HG02678 (cell line): ENCODE measurements at regions not wholly inside any gene's neighbourhood (a gene's known extent, or its start where the extent isn't known, plus 50 kb on each side); places are given as distances from the start of the nearest gene placed in this dataset.

Experiments used
- ATAC-seq: cut with Tn5 transposase; IDR thresholded peaks from one replicate; pipeline ENCODE4 v1.9.1; 2021; ENCODE audit warnings: mild to moderate bottlenecking, moderate library complexity; ENCODE audit not compliant: unreplicated experiment

- no peak for ATAC-seq
These were observed 268.7 kb downstream of the MZT1 start for GRCh38 chr13:72458701-72459100.

GRCh38 chr13:72457151-72457550 is 270.3 kb downstream of the MZT1 start:
- ATAC-seq, result no peak

DNA sequence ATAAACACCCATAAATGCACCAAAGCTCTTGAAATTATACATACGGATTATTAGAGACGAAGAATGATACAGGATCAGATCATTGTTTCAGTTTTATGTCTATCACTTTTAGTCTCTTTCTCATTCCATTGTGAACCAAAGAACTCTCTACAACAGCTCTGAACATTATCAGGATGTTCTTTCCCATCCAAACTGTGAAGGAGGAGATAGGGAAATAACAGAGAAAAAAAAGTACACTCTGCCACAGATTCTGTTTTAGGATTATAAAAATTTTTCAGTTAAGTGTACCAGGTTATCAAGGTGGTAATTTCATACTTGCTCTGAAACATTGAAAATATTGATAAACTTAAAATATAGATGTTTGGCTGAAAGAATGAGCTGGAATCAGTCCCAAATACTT is 270.9 kb downstream of the MZT1 start:
- no peak for ATAC-seq

GRCh38 chr13:72453161-72453560 is 274.3 kb downstream of the MZT1 start:
- ATAC-seq, result no peak

GRCh38 chr13:72448082-72448481 is 279.3 kb downstream of the MZT1 start:
- ATAC-seq, result no peak

DNA sequence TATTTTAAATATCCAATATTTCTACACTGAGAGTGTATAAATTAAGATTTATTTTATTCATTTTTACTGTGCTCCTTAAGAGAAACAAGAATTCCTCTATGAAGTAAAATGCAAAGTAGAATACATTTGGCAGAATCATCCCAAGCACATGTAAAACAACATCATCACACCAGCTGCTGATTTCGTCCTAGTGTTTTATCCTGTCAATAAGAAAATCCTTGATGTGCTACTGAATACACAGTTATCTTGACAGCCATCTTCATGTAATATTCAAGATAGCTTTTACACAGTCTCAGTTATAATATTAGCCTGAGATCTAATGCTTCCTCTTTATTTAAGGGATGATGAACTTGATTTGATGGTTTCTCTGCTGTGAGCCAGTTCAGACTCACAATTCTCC is 282.4 kb downstream of the MZT1 start:
- no peak for ATAC-seq

DNA sequence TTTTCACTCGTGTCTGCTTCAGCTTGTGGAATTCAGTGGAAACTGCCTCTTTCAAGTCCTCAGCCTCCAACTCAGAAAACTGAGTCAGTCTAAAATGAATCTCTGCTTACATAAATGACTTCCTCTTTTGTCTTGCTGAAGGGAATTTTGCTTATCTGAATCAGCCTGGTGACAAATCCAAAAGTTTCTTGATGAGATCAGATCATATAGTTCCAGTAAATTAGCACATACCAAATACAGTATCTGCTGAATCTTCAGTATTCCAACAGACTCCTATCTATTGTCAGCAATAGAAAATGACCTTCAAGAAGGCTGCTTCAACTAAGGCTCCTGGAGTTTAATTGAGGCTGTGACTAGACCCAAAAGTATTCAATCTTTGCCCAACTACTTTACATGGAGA is 290.0 kb downstream of the MZT1 start:
- ATAC-seq, result no peak

GRCh38 chr13:72435251-72435650 is 292.2 kb downstream of the MZT1 start:
- ATAC-seq, result no peak

DNA sequence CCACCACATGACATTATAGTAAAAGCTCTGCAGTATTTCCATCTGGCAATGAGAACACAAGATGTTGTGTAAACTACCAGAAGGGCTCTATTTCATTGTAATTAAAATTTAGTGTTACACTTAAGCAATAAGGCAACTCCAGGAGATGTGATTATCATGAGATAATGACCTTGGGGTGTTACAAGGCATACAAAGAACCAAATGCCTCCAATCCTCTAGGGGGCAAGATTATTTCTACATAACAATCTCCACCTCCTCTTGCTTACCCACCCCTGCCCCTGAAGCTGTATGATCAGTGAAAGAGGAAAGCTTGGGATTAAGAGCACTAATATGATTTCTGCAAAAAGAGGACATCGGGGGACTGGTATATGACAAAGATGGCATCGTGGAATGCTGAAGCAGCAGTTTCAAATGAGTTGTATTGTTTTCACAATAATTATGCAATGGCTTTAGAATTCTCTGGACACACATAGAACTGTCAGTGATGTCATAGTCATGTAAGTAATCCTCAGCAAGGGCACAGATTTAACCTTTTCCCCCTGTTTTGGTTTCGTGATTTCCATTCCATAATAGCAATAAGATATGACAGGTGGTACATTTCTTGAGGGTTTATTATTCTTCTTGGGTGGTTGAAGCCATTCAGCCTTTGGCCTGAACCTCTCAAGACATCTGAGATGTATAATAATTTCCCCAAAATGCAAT is 295.3 kb downstream of the MZT1 start:
- no peak for ATAC-seq

DNA sequence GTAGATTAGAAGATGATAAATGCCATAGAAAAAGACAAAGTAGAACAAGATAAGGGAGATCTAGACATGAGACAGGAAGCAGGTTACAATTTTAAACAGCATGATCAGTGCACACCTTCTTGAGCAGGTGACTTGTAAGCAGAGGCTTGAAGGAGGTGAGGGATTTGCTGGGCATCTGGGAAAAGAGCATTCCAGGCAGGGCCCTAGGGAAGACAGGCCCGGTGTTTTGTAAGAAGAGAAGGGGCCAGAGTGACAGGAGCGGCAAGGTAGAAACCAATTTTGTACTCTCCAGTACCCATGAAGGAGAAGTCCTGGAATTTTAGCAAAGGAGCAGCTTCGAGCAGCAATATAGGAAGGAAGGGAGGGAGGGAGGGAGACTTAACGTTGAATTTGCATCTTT is 296.5 kb downstream of the MZT1 start:
- no peak for ATAC-seq

- ATAC-seq, result no peak
These were observed 299.5 kb downstream of the MZT1 start for GRCh38 chr13:72427757-72428528.

- ATAC-seq, result no peak
These were observed 303.4 kb downstream of the MZT1 start for GRCh38 chr13:72424059-72424458.

DNA sequence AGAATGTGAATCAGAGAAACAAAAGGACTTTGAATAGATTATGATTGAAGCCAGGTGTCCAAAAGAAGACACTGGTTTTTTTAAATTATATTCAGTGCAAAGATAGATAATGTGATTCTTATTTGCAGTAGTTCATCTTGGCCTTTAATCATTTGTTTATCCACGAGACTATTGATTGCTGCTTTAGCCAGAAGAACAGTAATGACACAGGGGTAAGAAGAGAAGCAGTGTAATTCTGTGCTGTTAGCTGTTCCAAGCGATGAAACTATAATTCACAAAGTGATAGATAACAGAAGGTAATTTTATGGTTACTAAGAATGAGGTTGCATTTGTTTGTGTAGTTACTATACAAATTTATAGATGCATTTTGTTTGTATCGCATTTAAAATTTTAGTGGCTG is 311.6 kb downstream of the MZT1 start:
- ATAC-seq, result no peak

DNA sequence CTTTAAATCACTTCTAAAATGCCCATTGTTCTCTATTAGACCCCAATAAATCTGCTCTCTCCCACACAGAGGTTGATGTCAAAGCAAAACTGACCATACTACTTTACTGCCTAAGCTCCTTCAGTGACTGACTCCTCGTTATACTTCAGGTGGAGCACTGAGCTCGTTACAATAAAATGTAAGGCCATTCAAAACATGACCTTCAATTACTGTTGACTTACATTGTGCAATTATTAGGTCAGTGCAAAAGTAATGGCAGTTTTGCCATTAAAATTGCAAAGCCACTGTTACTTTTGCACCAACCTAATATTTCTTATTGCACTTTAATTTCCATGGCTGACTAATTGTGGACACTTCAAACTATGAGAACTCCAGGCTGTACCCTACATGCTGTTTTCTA is 314.9 kb downstream of the MZT1 start:
- no peak for ATAC-seq

DNA sequence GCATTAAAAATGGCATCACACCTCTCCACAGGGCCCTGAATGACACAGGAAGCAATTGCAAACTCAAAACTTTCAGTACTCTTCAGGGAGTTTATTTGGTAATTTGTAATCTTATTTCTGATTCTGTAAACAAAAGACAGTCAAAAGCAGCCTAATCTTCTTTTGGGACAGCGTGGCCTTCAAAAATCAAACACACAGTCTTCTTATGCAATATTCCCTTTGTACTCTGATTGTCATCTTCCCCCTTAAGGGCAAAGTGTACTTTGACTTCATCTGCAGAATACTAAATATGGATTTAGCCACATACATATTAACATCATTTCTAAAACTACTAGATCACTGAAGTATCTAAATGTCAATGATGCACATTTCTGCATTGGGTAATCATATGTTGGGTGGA is 322.0 kb downstream of the MZT1 start:
- ATAC-seq, result no peak

DNA sequence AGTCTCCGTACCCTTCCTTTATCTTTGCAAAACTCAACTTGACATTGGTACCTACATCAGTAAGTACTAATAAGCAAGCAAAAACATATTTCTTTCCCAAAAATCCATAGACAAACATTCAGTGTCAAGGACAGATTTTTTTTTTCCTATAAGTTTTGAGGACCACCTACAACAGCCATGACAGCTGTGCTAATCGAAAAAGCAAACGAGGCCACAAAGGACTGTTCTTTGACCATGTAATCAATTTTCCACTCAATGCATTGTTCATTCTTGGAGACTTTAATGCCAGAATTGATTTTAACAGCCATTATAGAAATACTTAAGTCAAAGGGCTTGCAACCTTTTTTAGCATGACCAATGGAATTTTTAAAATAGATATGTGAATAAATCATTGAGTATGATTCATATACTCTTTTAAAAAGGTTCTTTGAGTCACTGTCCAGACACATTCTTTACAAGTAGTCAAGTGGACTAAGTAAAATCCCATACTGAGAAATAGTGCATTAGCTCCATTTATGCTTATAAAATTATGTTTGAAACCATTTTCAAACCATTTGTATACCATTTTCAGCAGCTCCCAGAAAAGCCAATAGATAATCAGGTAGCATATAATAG is 323.9 kb downstream of the MZT1 start:
- ATAC-seq, result no peak

GRCh38 chr13:72400856-72401255 is 326.6 kb downstream of the MZT1 start:
- ATAC-seq, result no peak

DNA sequence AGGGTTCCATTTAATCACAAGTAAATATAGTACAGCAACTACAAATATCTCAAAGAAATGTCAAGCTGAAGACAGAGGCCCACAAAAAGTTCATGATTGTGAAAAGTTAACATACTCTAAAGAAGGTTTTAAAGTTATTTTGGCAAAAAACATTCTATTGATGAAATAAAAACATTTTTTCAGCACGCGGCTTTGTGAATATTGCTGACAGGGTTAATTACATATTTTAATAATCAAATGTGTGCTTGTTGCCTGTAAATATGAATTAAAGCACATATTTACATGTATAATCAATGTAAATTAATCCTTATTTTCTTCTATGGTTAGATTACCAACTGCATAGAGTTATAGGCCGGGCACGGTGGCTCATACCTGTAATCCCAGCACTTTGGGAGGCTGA is 328.1 kb downstream of the MZT1 start:
- ATAC-seq, result no peak

- no peak for ATAC-seq
These were observed 330.2 kb downstream of the MZT1 start for GRCh38 chr13:72397265-72397664.

DNA sequence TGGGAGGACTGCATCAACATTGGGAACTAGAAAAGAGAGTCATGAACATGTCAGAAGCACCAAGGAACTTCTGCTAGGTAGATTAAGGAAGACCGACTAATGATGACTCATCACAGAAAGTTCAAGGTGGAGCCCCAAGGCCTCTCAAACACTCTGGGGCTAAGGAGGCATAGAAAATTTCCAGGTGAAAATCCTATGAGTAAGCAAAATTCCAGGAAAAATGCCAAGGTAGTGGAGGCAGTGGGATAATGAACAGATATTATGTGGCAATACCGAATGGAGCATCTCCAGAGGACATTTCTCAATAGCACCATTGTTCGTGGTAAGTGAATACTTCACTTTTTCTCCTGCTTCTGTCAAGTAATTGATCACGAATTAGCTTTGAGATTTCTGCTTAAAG is 336.5 kb downstream of the MZT1 start:
- ATAC-seq, result no peak

DNA sequence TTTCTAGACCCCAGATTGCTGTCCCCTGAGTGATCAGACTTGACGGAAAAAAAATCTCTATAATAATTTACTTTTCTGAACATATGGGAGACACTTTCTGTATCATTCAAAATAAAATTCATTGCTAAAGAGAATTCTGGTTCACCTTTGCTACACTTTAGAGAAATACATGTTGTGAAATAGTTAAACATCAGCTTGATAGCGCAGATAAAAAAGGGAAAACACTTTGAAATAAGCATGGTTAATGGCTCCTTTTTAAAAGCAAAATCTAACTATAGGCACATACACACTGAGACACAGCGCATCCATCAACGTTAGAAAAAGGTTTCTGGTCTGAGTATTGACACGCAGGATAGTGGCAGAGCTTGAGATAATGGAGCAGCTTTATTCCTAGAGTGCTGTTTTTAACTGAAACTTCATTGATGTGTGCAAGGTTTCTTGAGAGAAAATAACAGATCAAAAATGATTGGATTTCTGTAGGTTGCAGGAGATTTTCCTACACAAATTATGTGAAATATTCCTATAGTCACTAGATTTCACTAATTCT is 341.2 kb downstream of the MZT1 start:
- ATAC-seq, result no peak

DNA sequence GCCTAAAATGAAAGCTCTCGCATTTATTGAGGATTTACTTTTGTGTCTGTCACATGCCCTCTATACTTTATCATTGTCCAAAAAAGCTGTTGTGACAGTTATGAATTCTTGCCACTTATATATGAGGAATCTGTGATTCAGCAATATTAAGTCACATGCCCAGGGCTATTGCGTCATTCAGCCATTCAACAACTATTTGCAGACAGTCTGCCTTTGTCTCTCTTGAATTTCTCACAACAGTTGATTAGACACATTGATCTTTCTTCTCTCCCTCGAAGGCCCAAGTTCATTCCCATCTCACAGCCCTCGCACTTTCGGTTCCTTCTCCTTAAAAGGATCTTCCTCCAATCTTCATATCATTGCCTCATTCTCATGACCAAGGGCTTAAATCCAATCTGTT is 342.6 kb downstream of the MZT1 start:
- no peak for ATAC-seq
